AG10803 (cell line): ENCODE measurements at regions not wholly inside any gene's neighbourhood (a gene's known extent, or its start where the extent isn't known, plus 50 kb on each side); places are given as distances from the start of the nearest gene placed in this dataset.

Experiments
- DNase-seq: peaks from one replicate; pipeline ENCODE4 v3.0.0; 2010; ENCODE audit warnings: low read depth
- H3K4me3 ChIP-seq: 2 replicates; pipeline ENCODE4 v1.5.1; 2011; ENCODE audit warnings: mild to moderate bottlenecking, low read length, control low read depth
- CTCF ChIP-seq: conservative IDR thresholded peaks from 2 replicates; pipeline ENCODE4 v1.5.1; 2011; ENCODE audit warnings: mild to moderate bottlenecking, low read length, control low read depth, inconsistent platforms

GRCh38 chr4:166527500-166527899, 654.5 kb downstream of the TLL1 start:
- no peak for TF ChIP-seq CTCF
- H3K4me3 ChIP-seq, result no peak overlapping the region
- peak; percentile 1 for DNase-seq

- no peak for TF ChIP-seq CTCF
- DNase-seq, result no peak
- H3K4me3 ChIP-seq, result no peak overlapping the region
These were observed 658.7 kb downstream of the TLL1 start for GRCh38 chr4:166531703-166532102.

GRCh38 chr4:166535865-166536264, 662.8 kb downstream of the TLL1 start:
- DNase-seq, result no peak
- no peak for TF ChIP-seq CTCF
- H3K4me3 ChIP-seq, result no peak overlapping the region

- no peak for TF ChIP-seq CTCF
- no peak for DNase-seq
These were observed 665.5 kb downstream of the TLL1 start for GRCh38 chr4:166538491-166539005.

GRCh38 chr4:166546009-166546408, 673.0 kb downstream of the TLL1 start:
- H3K4me3 ChIP-seq, result no peak overlapping the region
- TF ChIP-seq CTCF, result no peak
- no peak for DNase-seq

More at GRCh38 chr4:166538491-166539005, 665.5 kb downstream of the TLL1 start:
- H3K4me3 ChIP-seq, result no peak overlapping the region

GRCh38 chr4:166577639-166578038, 656.7 kb downstream of the SPOCK3 start:
- no peak for TF ChIP-seq CTCF
- H3K4me3 ChIP-seq, result no peak overlapping the region
- DNase-seq, result no peak

- H3K4me3 ChIP-seq, result no peak overlapping the region
- DNase-seq, result no peak
- TF ChIP-seq CTCF, result no peak
These were observed 648.8 kb downstream of the SPOCK3 start for GRCh38 chr4:166585491-166585890.
